GM12892 (cell line): ENCODE measurements at regions not wholly inside any gene's neighbourhood (a gene's known extent, or its start where the extent isn't known, plus 50 kb on each side); places are given as distances from the start of the nearest gene placed in this dataset.

ENCODE experiments used
- POLR2A ChIP-seq: IDR thresholded peaks from 2 replicates; pipeline ENCODE4 v1.6.1; 2011; ENCODE audit warnings: low read depth, low read length, control low read depth
- POLR2AphosphoS5 ChIP-seq: IDR thresholded peaks from 2 replicates; pipeline ENCODE4 v1.6.1; 2011; ENCODE audit warnings: low read depth, low read length, control low read depth

GRCh38 chr2:66721776-66722175, 286.9 kb downstream of the MEIS1 start:
- TF ChIP-seq POLR2AphosphoS5 (no peak), POLR2A (no peak)
